ENCODE measurements at regions not wholly inside any gene's neighbourhood (a gene's known extent, or its start where the extent isn't known, plus 50 kb on each side); places are given as distances from the start of the nearest gene placed in this dataset.
"Not testable (repeated sequence)": the region's sequence is repeated elsewhere in the genome, so short reads cannot be mapped to it uniquely, and the experiment has no call there.

DNA sequence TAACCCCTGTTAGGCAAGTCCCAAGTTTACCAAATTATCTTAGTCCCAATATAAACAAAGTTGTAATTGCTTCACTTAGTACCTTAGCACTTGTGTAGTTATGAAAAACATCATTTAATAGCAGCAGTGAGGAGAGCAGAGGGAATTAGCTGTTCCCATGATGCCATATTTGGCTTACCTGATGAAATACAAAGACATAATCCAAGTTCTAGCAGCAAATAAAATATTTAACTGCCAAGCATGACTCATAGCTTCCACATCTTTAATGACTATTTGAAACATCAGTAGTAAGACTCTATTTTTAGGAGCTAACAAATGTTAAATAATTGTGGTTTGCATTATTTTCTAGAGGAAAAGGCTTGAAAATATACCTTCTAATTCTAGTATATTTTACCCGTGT, 94.0 kb upstream of the MCHR2 start:
- DNase-seq, result no peak

DNA sequence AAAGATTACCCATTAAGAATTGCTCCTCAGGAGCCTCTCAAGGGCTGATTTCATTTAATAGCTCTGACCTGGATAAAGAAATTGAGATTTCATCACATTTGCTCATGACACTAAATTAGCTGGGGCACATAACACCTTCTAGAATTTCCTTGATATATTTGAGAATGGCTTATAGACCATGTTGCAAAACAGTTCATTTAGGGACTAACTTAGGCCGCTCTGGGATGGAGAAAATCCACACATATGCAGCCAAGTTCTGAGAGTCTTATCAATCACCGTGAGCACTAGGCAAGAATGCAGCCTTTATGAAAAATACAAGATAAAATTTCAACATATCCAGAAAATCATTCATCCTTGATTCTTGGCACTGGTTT, 91.0 kb upstream of the MCHR2 start:
- no peak for DNase-seq

DNA sequence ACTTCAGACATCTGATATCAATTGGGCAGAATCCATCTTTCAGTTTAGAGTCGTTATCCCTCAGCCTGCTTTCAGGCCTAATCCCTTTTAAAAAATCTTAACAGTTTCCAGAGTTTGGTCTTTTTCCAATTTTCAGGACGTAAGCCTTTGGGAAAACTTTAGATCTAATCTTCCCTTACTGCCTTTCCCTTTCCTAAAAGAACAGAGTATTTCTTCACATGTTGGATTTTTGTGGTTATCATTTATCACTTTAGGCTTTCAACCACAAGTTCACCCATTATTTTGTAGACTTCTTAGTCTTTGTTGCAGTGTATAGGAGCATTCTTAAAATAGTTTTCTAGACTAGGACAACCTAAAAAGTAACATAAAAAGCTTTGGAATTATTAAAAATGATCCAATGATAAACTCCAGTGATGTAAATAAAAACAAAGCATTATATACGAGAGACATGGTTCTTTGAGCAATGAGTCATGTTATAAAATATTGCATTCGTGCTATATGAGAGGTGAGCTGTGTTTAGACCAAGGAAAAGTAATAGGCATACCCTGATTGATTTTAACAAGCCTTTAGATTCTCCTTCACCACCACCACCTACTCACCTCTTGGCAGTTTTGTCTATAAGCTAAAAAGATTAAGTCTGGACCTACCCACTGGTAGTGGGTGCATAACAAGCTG, 90.4 kb upstream of the MCHR2 start:
- DNase-seq, result no peak

DNA sequence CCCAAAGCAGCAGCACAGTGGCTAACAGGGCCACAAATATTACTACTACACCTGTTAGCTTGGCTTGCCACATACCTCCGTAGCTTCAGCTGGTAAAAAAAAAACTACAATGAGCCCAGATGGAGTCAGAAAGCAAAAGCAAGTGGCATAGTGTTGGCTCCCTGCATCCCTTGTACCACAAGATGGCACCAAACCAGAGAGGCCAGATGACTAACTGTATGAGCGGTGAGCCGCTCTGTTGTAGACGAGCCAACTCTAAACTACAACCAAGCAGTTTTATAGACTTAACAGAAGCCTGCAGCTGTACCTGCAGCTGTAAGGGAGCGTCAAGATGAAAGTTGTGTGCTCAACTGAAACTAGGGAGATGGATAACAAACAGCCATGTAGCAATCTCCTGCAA, 84.5 kb upstream of the MCHR2 start:
- no peak for DNase-seq

DNA sequence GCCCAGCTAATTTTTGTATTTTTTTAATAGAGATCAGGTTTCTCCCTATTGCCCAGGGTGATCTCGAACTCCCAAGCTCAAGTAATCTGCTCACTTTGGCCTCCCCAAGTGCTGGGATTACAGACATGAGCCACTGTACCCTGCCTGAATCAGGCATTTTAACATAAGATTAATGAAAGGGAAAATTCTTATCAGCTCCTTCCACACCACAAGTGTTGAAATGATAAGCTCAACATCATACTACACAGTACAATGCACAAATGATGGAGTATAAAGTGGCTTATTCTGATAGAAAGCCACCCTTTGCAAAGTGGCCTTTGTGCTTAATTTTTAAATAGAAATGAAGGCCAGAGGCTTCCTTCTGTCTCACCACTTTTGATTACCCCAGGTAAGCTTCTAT, 71.3 kb upstream of the MCHR2 start:
- DNase-seq, result no peak

DNA sequence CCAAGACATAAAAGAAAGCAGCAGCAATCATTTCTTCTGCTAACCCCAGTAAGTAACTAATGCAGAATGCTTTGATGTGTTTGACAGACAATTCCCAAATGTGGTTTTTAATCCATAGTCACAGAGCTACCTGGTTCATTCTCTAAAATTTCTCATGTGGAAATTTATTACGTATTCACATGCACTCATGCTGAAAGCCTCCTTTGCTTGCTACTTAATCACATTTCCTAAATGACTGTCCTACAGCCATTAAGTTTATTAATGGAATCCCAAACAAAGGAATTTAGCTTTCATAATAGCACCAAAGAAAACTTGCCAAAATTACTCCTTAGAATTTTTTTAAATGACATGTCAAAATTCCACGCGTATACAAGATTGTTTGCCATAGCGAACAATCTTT, 68.6 kb upstream of the MCHR2 start:
- no peak for DNase-seq

DNA sequence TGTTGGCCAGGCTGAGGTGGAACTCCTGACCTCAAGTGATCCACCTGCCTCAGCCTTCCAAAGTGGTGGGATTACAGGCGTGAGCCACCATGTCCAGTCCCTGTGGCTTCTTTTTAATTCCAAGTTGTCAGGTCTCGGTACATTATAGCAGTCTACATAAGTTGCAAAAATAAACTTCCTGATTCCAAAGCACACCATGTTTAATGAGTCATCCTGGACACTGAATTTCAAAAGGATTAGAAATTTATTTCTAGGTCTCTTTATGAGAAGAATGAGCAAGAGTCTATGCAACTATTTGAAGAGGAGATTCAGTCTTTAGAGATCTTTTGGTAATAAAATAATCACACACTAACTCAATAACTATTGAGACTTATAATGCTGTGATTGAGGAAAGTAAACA, 63.9 kb upstream of the MCHR2 start:
- DNase-seq, result no peak

DNA sequence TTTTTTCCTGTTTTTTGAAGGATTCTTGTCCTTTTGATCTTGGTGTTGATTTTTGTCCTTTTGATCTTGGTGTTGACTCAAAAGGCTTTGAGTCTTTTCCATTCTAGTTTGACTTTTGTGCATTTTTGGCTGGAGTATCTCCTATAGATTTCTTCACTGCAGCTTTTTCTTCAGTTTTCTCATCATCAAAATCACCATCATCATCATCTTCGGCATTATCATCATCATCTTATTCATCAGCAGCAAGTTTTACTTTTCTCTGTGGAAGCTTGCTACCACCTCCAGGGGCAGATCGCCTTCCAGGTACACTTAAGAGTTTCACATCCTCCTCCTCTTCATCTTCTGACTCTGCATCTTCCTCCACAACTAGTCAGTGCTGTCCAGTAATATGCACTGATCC, 56.5 kb upstream of the MCHR2 start:
- DNase-seq, result no peak

DNA sequence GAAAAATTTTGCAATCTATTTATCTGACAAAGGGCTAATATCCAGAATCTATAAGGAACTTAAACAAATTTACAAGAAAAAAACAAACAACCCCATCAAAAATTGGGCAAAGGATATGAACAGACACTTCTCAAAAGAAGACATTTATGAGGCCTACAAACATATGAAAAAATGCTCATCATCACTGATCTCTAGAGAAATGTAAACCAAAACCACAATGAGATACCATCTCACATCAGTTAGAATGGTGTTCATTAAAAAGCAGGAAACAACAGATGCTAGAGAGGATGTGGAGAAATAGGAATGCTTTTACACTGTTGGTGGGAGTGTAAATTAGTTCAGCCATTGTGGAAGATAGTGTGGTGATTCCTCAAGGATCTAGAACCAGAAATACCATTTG, 49.9 kb upstream of the MCHR2 start:
- not testable (repeated sequence) for DNase-seq

Data from NCI-H748 treated with DMSO at 0.1 percent for 48 hours (cell line).